ENCODE measurements at regions not wholly inside any gene's neighbourhood (a gene's known extent, or its start where the extent isn't known, plus 50 kb on each side); places are given as distances from the start of the nearest gene placed in this dataset.
"Not testable (repeated sequence)": the region's sequence is repeated elsewhere in the genome, so short reads cannot be mapped to it uniquely, and the experiment has no call there.

GRCh38 chr12:33107827-33108226 is 211.2 kb upstream of the PKP2 start:
- TF ChIP-seq CTCF (IDR thresholded peaks at IDR 0.05); POLR2AphosphoS5 (IDR thresholded peaks at IDR 0.05; ENCODE audit: insufficient read depth in 1 of 2, low read depth in 1 of 2): not testable (repeated sequence)
